Right cardiac atrium (tissue), 5 donors: ENCODE measurements at regions not wholly inside any gene's neighbourhood (a gene's known extent, or its start where the extent isn't known, plus 50 kb on each side); places are given as distances from the start of the nearest gene placed in this dataset.
A peak's percentile ranks its signal among the peaks of the same experiment; 100 is the strongest.

Experiments
- ATAC-seq, 2 donors: fragments of 200-7000 bp; cut with Tn5 transposase; one replicate each; pipeline versions ENCODE4 v1.8.0 to v1.9.1; 2020; ENCODE audit warnings: moderate library complexity in 2 of 2, mild to moderate bottlenecking in 1 of 2
- DNase-seq, 3 donors: peaks; one replicate each; pipeline ENCODE4 v3.0.0-alpha.2; 2020
- H3K27ac ChIP-seq: one replicate; pipeline ENCODE4 v1.5.1; 2013; ENCODE audit warnings: mild to moderate bottlenecking, low read length, control low read depth, moderate library complexity
- H3K27me3 ChIP-seq: one replicate; pipeline ENCODE4 v1.6.1; 2013; ENCODE audit not compliant: control insufficient read depth, insufficient read depth
- H3K4me1 ChIP-seq: one replicate; pipeline ENCODE4 v1.6.1; 2013; ENCODE audit warnings: low read length; ENCODE audit not compliant: control insufficient read depth, insufficient read depth
- H3K4me3 ChIP-seq: one replicate; pipeline ENCODE4 v1.5.1; 2013; ENCODE audit warnings: low read length, control low read depth
- H3K9me3 ChIP-seq: one replicate; pipeline ENCODE4 v1.6.1; 2013; ENCODE audit warnings: low read length; ENCODE audit not compliant: control insufficient read depth
- WGBS: extraction: QIAGEN DNeasy Blood & Tissue Kit; methylation state at CpG from one replicate; pipeline ENCODE4 v1.1.7; 2013; 5-methylcytosine and 5-hydroxymethylcytosine counted together
- intact Hi-C, 4 donors: fragments of 100-400 bp; cut with DNase I; formaldehyde crosslinking; loops; one replicate each; pipeline versions ENCODE4 v1.11.0 to v1.14.0; 2022 to 2023
- donor health status: healthy with polysubstance abuse.
- donor health status: DM: no; HTN: yes; CAD: no.
- donor health status: DM: no; HTN: no; CAD: no.
- donor health status: DM: no; HTN: yes; CAD: no; lungs with severe emphysema.
- donor health status: DM: yes; HTN: yes; CAD: no.

DNA sequence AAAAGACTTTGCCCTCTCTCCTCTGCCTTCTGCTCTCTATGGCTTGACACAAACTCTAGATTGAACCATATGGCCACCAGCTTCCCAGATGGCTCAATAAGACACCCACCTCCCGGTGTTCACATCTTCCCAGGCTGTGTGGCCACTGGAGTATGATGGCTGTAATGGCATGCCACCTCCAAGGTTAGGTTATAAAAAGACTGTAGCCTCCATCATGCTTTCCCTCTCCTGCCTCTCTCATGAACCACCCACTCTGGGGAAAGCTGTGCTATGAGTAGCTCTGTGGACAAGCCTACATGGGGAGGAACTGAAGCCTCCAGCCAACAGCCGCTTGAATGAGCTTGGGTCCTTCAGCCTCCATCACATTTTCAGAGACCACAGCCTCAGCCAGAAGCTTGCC, 479.2 kb downstream of the MIAT start:
- no peak overlapping the region for H3K27ac ChIP-seq

DNA sequence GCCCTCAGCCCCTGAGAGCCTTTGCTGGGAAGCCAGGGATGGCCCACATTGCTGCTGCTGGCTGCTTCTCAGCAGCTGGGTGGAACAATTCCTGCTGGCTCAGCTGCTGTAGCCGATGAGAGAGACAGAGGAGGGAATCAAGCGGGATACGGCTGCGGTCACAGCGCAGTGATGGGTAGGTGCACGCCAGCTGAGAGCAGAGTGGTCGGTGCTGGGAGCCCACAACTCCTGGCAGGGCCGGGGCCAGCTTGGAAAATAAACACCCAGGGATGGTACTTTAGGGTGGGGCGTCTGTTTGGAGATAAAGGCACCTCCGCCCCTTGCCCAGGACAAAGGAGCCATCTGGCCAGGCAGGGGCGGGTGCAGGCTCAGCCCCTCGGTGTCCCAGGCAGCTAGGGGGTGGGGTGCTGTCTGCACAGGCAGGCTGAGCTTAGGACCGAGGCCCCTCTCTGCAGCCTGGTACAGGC, 480.5 kb downstream of the MIAT start:
- no peaks in the 10 kb centered on the region for H3K4me1 ChIP-seq
- intact Hi-C loops: no loop called here
- ATAC-seq: peak in 1 of 2 donors; percentile 8
- no peak overlapping the region for H3K4me3 ChIP-seq
- H3K27ac ChIP-seq: no peak overlapping the region
- no peaks in the 10 kb centered on the region for H3K27me3 ChIP-seq
- peaks cover 4% of the 10 kb centered on the region for H3K9me3 ChIP-seq
- WGBS: 58% methylated on average over 13 of the region's 13 CpGs
- DNase-seq: peak in 2 of 3 donors; percentile 55 to 70

More for the DNA sequence above, 479.2 kb downstream of the MIAT start:
- intact Hi-C loops: no loop called here
- H3K9me3 ChIP-seq: peaks cover 4% of the 10 kb centered on the region
- WGBS: 95% methylated on average over 2 of the region's 2 CpGs
- H3K27me3 ChIP-seq: no peaks in the 10 kb centered on the region
- ATAC-seq: no peak
- H3K4me1 ChIP-seq: no peaks in the 10 kb centered on the region
- no peak overlapping the region for H3K4me3 ChIP-seq
- no peak for DNase-seq

DNA sequence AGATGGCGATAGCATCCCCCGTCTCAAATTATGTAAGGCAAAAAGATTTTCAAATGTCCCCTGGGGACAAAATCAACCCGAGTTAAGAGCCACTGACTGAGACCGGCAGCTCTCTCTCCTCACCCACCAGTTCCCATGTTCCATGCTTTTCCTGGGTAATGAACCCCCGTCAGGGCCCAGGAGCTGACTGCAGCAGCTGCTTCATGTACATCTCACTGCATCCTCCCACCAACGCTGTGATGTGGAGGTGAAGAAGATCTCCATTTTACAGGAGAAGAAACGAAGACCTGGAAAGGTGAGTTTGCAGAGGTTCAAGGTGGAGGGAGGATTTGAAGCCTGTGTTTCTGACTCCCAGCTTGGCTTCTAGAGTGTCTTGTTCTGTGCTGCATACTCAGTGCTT, 481.1 kb downstream of the MIAT start:
- WGBS: 78% methylated on average over 7 of the region's 7 CpGs
- no peak for DNase-seq
- no peaks in the 10 kb centered on the region for H3K4me1 ChIP-seq
- ATAC-seq: no peak
- no peak overlapping the region for H3K4me3 ChIP-seq
- H3K27me3 ChIP-seq: no peaks in the 10 kb centered on the region
- intact Hi-C loops: no loop called here
- peaks cover 4% of the 10 kb centered on the region for H3K9me3 ChIP-seq
- H3K27ac ChIP-seq: no peak overlapping the region

DNA sequence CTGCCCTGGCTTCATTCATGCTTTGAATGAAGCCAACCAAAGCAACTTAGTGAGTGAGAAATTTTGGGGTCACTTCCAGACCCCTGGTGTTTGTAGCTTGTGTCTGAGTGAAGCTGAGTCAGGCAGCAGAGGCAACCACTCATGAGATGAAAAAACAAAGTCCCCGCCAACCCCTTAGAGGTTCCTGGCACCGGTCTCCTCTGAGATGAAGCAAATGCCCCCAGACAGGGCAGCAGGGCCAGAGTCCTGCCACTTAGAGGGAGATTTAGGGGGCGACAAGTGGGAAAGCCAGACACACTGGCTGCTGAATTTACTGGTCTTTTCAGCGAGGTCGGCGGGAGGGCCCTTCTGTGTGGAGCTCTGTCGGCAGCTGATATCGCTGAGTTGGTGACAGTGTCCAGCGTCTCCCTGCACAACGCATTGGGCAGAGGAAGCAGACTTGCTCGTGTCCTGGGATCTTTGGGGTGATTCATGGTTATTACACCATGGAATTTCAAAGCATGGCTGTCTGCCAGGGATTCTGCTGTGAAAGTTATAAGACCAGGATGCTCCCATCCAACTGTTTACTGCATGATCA, 482.6 kb downstream of the MIAT start:
- peak; percentile 53 to 73 for ATAC-seq
- H3K27ac ChIP-seq: no peak overlapping the region
- H3K4me3 ChIP-seq: no peak overlapping the region
- H3K27me3 ChIP-seq: no peaks in the 10 kb centered on the region
- intact Hi-C loops: no loop called here
- H3K4me1 ChIP-seq: no peaks in the 10 kb centered on the region
- H3K9me3 ChIP-seq: peaks cover 4% of the 10 kb centered on the region
- DNase-seq: peak; percentile 53 to 61 (median 53)
- 31% methylated on average over 11 of the region's 11 CpGs for WGBS

- intact Hi-C loops: no loop called here
- 59% methylated on average over 2 of the region's 2 CpGs for WGBS
- H3K27me3 ChIP-seq: no peaks in the 10 kb centered on the region
These were observed 484.9 kb downstream of the MIAT start for GRCh38 chr22:27142286-27142685.

DNA sequence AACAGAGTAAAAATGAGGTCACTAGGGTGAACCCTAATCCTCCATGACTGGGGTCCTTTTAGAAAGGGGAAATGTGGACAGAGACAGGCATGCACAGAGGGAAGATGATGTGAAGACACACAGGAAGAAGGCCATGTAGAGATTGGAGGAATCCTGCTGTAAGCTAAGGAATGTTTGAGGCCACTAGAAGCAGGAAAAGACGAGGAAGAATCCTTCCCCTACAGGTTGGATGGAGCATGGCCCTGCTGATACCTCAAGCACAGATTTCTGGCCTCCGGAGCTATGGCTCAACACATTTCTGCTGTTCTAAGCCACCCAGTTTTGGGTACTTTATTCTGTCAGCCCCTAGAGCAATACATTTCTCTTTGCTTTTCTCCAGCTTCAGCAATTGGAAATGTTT, 486.9 kb downstream of the MIAT start:
- 69% methylated on average over 2 of the region's 2 CpGs for WGBS
- no peaks in the 10 kb centered on the region for H3K27me3 ChIP-seq
- H3K4me3 ChIP-seq: no peak overlapping the region
- H3K9me3 ChIP-seq: no peaks in the 10 kb centered on the region
- ATAC-seq (no peak), DNase-seq (no peak)
- intact Hi-C loops: no loop called here
- H3K4me1 ChIP-seq: no peaks in the 10 kb centered on the region
- no peak overlapping the region for H3K27ac ChIP-seq

More at GRCh38 chr22:27142286-27142685, 484.9 kb downstream of the MIAT start:
- no peak overlapping the region for H3K27ac ChIP-seq
- no peak overlapping the region for H3K4me3 ChIP-seq
- DNase-seq: no peak
- H3K4me1 ChIP-seq: no peaks in the 10 kb centered on the region
- no peaks in the 10 kb centered on the region for H3K9me3 ChIP-seq
- ATAC-seq: no peak

DNA sequence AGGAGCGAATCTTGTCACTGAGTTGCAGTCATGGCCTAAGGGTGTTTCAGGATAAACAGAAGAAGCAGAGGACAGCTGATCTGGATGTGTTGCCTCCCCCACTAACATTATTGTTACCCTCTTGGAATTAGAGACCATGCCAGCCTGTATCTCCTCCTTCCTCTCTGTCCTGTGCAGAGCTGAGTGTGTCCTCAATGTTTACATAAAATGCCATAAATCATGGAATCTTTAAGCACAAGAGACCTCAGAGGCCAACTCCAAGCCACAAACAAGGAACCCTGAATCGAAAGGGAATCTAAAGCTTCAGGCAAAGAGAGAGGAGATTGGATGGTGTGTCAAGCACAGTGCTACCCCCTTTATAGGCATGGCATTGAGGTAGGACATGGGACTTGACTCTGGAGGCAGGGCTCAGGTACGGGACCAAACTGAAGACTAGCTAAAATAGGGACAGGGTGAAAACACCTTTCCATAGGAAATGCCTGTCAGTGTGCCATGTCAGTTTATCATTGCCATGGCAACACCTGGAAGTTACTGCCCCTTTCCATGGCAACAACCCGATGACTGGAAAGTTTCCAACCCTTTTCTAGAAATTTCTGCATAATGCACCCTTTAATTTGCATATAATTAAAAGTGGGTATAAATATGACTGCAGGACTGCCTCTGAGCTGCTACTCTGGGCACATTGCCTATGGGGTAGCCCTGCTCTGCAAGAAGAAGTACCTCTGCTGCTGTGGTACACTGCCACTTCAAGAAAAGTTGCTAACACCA, 489.7 kb downstream of the MIAT start:
- no peak overlapping the region for H3K27ac ChIP-seq
- H3K9me3 ChIP-seq: no peaks in the 10 kb centered on the region
- no peak overlapping the region for H3K4me3 ChIP-seq
- intact Hi-C loops: no loop called here
- ATAC-seq (no peak), DNase-seq (no peak)
- WGBS: 79% methylated on average over 4 of the region's 4 CpGs
- H3K27me3 ChIP-seq: no peaks in the 10 kb centered on the region
- no peaks in the 10 kb centered on the region for H3K4me1 ChIP-seq

DNA sequence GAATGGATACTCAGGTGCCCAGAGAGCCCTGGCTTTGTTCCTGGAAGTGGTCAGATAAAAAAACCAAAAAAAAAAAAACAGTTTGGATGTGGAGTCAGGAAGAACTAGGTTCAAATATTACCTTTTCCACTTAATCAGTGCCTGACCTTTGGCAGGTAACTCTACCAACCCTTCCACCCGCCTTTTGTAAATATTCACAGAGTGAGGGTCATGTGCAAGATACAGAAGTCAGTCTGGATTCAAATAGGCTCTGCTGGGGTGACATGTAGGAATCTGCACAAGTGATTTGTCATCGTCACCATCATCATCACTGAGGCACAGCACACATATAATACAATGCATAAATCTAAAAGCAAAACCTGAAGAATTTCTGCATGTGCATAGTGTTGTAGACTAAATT, 490.7 kb downstream of the MIAT start:
- H3K9me3 ChIP-seq: no peaks in the 10 kb centered on the region
- no peaks in the 10 kb centered on the region for H3K27me3 ChIP-seq
- intact Hi-C loops: no loop called here
- H3K27ac ChIP-seq: no peak overlapping the region
- 76% methylated on average over 2 of the region's 2 CpGs for whole genome bisulfite sequencing
- no peaks in the 10 kb centered on the region for H3K4me1 ChIP-seq
- DNase-seq (no peak), ATAC-seq (no peak)
- no peak overlapping the region for H3K4me3 ChIP-seq

DNA sequence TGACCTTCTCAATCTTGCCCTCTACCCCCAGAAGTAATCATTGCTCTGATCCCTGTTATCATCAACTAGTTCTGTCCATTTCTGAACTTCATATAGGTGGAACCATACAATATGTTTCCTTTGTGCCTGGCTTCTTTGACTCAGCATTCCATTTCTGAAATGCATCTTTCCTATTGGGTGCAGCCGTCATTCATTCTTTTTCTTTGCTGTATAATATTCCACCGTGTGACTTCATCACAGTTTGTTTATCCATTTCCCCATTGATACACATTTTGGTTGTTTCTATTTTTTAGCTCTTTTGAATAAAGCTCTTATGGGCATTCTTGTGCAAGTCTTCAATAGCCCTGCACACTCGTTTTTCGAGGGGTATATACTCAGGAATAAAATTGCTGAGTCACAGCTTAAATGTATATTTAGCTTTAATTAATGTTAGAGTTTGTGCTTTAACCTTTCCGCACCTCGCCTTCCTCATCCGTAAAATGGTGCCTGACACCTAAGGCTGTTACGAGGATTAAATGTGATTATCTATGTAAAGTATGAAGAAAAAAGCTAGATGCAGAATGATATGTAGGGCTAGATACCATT, 491.6 kb downstream of the MIAT start:
- Histone ChIP-seq H3K27me3 (no peaks in the 10 kb centered on the region), H3K9me3 (no peaks in the 10 kb centered on the region), H3K27ac (no peak overlapping the region), H3K4me3 (no peak overlapping the region), H3K4me1 (no peaks in the 10 kb centered on the region)
- intact Hi-C loops: no loop called here
- ATAC-seq (no peak), DNase-seq (no peak)
- whole genome bisulfite sequencing: 96% methylated on average over 8 of the region's 8 CpGs

DNA sequence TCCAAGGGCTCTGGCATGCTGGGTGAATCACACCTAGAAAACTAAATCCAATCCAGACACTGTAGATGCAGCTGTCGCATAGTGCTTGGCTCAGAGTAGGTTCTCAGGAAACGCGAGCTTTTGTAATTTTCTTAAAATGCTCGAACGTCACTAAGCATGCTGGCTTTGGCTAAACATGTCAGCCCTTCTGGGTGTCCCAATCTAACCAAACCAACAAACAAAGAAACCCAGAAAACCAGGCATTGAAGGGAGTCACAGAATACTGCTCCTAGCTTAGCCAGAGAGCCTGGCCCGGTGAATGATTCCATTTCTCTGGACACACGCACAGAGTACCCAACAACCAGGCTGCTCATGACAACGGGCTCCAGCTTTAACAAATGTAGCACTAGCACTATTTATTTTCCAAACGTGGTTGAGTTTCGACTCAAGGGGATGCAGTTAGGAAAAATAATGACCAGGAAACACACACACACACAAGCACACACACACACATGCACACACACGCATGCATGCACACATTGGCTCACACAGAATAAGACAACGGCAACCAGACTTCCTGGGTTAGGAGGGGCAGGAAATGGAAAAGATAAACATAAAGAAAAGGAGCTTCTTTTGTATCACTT, 492.6 kb downstream of the MIAT start:
- intact Hi-C loops: no loop called here
- H3K4me3 ChIP-seq: no peak overlapping the region
- H3K27me3 ChIP-seq: no peaks in the 10 kb centered on the region
- 29% methylated on average over 12 of the region's 12 CpGs for WGBS
- no peaks in the 10 kb centered on the region for H3K4me1 ChIP-seq
- no peak for DNase-seq
- no peak overlapping the region for H3K27ac ChIP-seq
- ATAC-seq: peak; percentile 43 to 46
- no peaks in the 10 kb centered on the region for H3K9me3 ChIP-seq

DNA sequence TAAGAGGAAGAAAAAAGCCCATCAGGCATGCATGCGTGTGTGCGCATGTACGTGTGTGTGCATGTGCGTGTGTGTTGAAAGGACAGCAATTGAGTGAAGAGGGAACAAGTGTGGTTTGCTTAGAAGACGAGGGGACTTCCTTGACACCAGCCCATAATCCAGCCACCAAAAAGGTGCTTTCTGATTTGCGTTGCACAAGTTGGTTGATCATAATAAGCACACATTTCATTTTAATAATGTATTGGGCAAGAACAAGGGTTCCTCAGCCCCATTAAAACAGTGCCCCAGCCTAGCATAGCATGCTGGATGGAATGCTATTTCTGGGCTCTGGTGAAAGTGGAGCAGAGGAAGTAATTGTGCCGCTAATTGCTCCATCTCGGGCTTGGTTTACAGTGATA, 493.2 kb downstream of the MIAT start:
- Histone ChIP-seq H3K9me3 (no peaks in the 10 kb centered on the region), H3K4me1 (no peaks in the 10 kb centered on the region), H3K27me3 (no peaks in the 10 kb centered on the region), H3K27ac (no peak overlapping the region), H3K4me3 (no peak overlapping the region)
- peak in 1 of 3 donors; percentile 66 for DNase-seq
- WGBS: 29% methylated on average over 8 of the region's 8 CpGs
- peak in 1 of 2 donors; percentile 14 for ATAC-seq
- intact Hi-C loops: no loop called here
